Activated CD8-positive, alpha-beta memory T cell treated with anti-CD3 and anti-CD28 coated beads, Interleukin-2, amount 50 U/mL, for 24 hours (primary cell): ENCODE measurements at regions not wholly inside any gene's neighbourhood (a gene's known extent, or its start where the extent isn't known, plus 50 kb on each side); places are given as distances from the start of the nearest gene placed in this dataset.

ENCODE experiments used
- DNase-seq: peaks from one replicate; pipeline ENCODE4 v3.0.0-alpha.2; 2020; ENCODE audit errors: extremely low read depth

DNA sequence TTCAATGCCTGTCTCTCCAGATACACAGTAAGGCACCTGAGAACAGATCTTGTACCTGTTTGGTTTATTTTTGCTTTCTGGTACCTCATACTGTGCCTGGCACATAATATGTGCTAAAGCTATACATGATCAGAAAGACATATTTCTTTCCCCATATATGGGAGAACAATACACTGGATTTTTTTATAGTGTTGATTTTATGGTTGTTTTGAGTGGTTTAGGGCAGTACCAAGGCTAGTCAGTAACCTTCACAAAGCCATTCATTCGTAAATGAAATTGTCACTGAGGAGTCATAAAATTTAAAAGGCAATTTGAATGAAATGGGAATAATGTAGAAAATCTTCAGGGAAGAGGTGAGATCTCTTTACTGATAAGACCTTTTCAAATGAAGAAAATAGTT, 810.2 kb downstream of the TUSC7 start:
- no peak for DNase-seq

DNA sequence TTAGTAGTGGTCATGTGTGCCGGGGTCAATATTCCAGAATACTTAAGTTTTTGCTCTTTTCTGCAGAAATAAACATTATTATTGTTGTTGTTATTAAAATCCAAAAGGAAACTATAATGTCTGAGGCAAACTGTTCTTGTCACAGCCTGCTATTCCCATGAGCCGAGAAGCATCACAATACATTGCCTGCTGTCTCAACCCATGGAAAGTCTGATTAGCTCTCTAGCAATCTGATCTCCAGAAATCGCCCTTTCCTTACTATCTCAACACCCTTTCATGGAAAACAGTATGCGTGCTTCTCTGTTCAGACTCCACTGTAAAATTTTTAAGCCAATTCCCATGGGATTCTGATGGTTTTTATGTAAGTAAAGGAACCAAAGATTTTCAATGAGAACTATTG, 811.0 kb downstream of the TUSC7 start:
- DNase-seq = no peak

GRCh38 chr3:117523418-117523817, 813.8 kb downstream of the TUSC7 start:
- DNase-seq = no peak

GRCh38 chr3:117524890-117525289, 815.3 kb downstream of the TUSC7 start:
- no peak for DNase-seq

- DNase-seq = no peak
Observed at GRCh38 chr3:117526470-117527079, 817.0 kb downstream of the TUSC7 start.

GRCh38 chr3:117527346-117527745, 817.8 kb downstream of the TUSC7 start:
- DNase-seq = no peak

DNA sequence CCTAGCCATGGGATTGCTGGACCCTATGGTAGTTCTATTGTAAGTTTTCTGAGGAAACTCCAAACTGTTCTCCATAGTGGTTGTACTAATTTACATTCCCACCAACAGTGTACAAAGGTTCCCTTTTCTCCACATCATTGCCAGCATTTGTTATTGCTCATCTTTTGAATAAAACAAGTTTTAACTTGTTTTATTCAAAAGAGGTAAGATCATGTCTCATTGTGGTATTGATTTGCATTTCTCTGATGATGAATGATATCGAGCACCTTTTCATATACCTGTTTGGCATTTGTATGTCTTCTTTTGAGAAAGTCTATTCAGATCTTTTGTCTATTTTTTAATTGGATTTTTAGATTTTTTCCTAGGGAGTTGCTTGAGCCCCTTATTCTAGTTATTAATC, 819.1 kb downstream of the TUSC7 start:
- DNase-seq = no peak

DNA sequence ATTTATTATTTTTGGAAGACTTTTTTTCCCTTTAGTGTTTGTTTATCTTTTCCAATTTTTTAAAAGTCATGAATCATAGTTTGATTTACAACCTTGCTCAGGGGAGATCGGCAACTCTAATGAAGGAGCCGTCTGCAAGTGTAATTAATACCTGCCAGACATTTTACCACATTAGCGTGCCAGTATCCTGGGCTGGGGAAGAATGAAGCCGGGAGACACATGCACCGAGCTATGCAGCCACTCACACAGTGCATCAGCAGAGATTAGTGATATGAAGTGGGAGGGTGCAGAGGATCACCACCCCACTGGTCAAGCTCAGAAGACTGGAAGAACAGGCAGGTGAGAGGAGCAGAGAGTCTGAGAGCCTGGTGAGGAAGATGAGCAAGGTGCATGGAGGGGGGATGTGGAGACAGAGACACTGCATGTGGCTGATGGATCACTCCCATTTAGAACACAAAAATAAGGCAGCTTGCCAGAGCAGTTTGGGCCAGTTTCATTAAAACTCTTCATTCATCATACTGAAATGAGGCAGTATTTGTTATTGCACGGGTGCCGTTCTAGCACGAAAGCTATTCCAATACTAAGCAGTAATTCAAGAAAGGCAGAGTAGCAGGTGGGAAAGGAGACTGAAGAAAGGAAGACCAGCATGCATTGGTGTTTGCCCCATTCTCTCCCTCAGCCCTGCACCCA, 821.6 kb downstream of the TUSC7 start:
- no peak for DNase-seq

GRCh38 chr3:117532268-117532667, 822.7 kb downstream of the TUSC7 start:
- no peak for DNase-seq

GRCh38 chr3:117534138-117534537, 824.6 kb downstream of the TUSC7 start:
- no peak for DNase-seq

DNA sequence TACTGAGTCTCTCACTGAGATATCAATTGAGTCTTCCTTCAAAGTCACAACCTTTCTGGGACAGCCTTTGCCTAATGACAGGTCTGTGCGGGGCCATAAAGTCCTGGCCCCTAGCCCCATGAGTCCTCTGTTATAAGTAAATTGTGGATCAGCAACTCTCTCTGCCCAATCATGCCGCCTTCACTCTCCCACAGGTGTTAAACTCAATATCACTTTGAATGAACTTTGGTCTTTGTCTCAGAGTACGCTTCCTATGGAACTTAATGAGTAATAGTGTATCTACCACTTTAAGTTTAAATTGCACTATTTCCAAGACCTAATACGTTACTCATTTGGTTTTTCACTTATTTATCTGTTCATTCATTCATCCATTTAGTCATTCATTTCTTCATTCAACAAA, 826.4 kb downstream of the TUSC7 start:
- DNase-seq = no peak

GRCh38 chr3:117537949-117538348, 828.4 kb downstream of the TUSC7 start:
- DNase-seq = no peak

GRCh38 chr3:117539729-117540128, 830.1 kb downstream of the TUSC7 start:
- no peak for DNase-seq

DNA sequence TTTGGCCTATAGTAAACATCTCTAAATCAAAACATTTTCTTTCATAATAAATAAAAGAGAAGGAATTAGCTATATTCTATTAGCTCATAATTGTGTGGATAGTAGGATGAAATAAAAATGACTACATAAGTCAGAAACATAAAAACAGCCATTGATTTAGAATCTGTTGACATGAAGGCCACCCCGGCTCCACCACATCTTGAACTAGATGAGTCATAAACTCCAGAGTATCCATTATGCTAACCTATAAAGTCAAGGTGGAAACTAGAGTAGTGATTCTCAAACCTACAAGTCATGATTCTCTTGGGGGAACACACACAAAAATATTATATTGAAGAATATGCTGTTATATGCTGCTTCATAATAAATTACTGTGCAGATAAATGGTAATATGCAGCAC, 831.0 kb downstream of the TUSC7 start:
- no peak for DNase-seq

GRCh38 chr3:117541721-117542120, 832.1 kb downstream of the TUSC7 start:
- DNase-seq = no peak

- no peak for DNase-seq
Observed at GRCh38 chr3:117543521-117543920, 833.9 kb downstream of the TUSC7 start.

GRCh38 chr3:117545484-117545883, 835.9 kb downstream of the TUSC7 start:
- DNase-seq = no peak

DNA sequence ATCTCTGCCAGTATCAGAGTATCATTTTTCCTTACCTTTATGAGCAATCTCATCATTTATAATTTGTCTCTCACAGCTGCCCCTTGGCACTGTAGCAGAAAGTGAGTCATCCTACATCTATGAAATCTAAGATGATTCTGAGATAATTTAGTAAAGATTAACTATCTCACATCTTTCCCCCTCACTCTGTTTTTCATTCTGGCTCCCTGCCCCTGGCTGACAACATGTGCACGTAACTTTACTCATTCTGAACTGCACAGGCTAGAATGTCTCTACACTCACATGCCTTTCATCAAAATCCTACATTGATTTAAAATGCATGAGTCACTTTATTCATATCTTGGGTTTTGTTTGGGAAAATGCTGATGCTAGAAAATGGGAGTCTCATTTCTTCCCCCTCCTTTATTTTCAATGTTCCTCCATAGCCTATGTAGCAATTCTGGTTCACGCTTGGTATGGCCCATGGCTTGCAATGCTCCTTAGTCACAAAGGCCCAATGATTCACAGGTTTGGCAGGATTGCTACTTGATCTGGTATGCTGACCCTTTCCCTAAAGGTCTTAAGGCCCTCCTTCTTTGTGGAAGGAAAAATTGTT, 838.5 kb downstream of the TUSC7 start:
- DNase-seq = no peak

- no peak for DNase-seq
Observed at GRCh38 chr3:117548600-117548999, 839.0 kb downstream of the TUSC7 start.

- DNase-seq = no peak
Observed at GRCh38 chr3:117549716-117550115, 840.1 kb downstream of the TUSC7 start.

DNA sequence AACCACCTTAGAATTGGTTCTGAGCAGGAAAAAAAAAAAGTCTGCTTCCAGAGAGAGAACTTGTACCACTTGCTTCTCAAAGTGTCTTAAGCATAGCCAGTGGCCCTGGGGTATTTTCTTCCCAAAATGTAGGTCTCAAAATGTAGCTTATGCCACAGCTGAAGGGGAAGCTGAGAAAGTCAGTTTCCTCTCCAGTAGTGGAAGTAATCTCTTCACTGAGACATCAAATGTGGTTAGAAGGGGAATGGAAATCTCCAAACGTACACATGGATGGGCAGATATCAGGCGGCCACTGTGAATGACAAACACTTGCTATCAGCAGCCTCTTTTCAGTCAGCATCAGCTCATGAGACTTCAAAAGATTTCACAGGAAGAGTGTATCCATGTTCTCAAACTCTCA, 841.2 kb downstream of the TUSC7 start:
- no peak for DNase-seq

DNA sequence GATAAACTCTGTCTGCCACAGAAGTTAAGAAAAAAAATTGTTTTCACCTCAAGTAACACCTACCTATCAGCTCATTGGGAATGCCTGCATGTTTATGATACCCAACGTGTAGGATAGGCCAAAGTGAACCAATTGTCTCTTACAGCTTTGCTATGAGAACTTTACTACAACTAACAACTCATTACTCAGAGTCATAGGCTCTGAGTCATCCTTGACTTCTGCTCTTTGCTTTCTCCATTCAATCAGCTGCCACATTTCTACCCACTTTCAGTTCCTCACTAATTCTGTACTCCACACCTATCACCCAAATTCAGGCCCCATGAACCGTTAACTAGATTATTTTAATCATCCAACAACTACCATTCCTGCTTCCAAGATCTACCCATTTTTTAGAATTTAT, 843.9 kb downstream of the TUSC7 start:
- DNase-seq = no peak

GRCh38 chr3:117556646-117557407, 847.2 kb downstream of the TUSC7 start:
- DNase-seq = no peak
